Mammary epithelial cell (primary cell): ENCODE measurements at regions not wholly inside any gene's neighbourhood (a gene's known extent, or its start where the extent isn't known, plus 50 kb on each side); places are given as distances from the start of the nearest gene placed in this dataset.

Source experiments
- CTCF ChIP-seq, 2 donors: IDR thresholded peaks in 1 of 2; conservative IDR thresholded peaks in 1 of 2; 2 replicates each; pipeline ENCODE4 v1.5.1; 2011 to 2012; ENCODE audit warnings: inconsistent platforms in 2 of 2, low read length in 2 of 2, mild to moderate bottlenecking in 2 of 2, control low read depth in 1 of 2, low read depth in 1 of 2; ENCODE audit not compliant: insufficient read depth in 1 of 2; ENCODE audit errors: extremely low read depth in 1 of 2
- EZH2 ChIP-seq: IDR thresholded peaks from 2 replicates; pipeline ENCODE4 v1.6.1; 2012; ENCODE audit warnings: low read length, inconsistent platforms, borderline replicate concordance

- no peak for TF ChIP-seq CTCF (conservative IDR thresholded peaks at IDR 0.05 in 1 of 2, IDR thresholded peaks at IDR 0.05 in 1 of 2; ENCODE audit: extremely low read depth in 1 of 2, insufficient read depth in 1 of 2, low read depth in 1 of 2, low read length in 2 of 2)
- no peak for TF ChIP-seq EZH2
Measured at GRCh38 chr6:14638906-14639761, 521.6 kb downstream of the CD83 start.
